Colonic mucosa (tissue), 4 donors: ENCODE measurements at regions not wholly inside any gene's neighbourhood (a gene's known extent, or its start where the extent isn't known, plus 50 kb on each side); places are given as distances from the start of the nearest gene placed in this dataset.

Experiments used
- DNase-seq: peaks from one replicate; pipeline ENCODE4 v3.0.0-alpha.2; 2020
- H3K27ac ChIP-seq: fragments of 200-600 bp; one replicate; pipeline ENCODE4 v1.8.0; 2021
- H3K27me3 ChIP-seq: fragments of 200-600 bp; one replicate; pipeline ENCODE4 v1.8.0; 2021
- H3K36me3 ChIP-seq: fragments of 200-600 bp; one replicate; pipeline ENCODE4 v1.8.0; 2021
- H3K4me1 ChIP-seq: fragments of 200-600 bp; one replicate; pipeline ENCODE4 v1.8.0; 2021; ENCODE audit warnings: mild to moderate bottlenecking
- H3K4me3 ChIP-seq: fragments of 200-600 bp; one replicate; pipeline ENCODE4 v1.8.0; 2021
- H3K9ac ChIP-seq, 2 donors: one replicate each; pipeline ENCODE4 v1.7.0; 2013; ENCODE audit warnings: control low read depth in 2 of 2, low read depth in 2 of 2, low read length in 2 of 2
- H3K9me3 ChIP-seq: fragments of 200-600 bp; one replicate; pipeline ENCODE4 v1.8.0; 2021
- CTCF ChIP-seq: fragments of 200-600 bp; IDR thresholded peaks from one replicate; pipeline ENCODE4 v1.8.0; 2022; ENCODE audit warnings: antibody characterized with exemption, mild to moderate bottlenecking
- intact Hi-C: fragments of 100-400 bp; cut with DNase I; formaldehyde crosslinking; loops from one replicate; pipeline ENCODE4 v1.14.1; 2022
- donor health status: healthy.
- donor health status: DM: no; HTN: no; CAD: no.
- donor health status: DM: no; HTN: no; CAD: no.

- no peak overlapping the region for H3K4me3 ChIP-seq
- no peaks in the 10 kb centered on the region for H3K9me3 ChIP-seq
- TF ChIP-seq CTCF = no peak
- no peaks in the 10 kb centered on the region for H3K27me3 ChIP-seq
- H3K36me3 ChIP-seq = no peaks in the 10 kb centered on the region
- H3K4me1 ChIP-seq = no peaks in the 10 kb centered on the region
- intact Hi-C loops = loop anchor here (10.0 kb wide), 1 partner anchor 383 kb away; no protein-coding TSS in a partner anchor
- no peak for DNase-seq
- H3K27ac ChIP-seq = no peak overlapping the region
- H3K9ac ChIP-seq = no peak overlapping the region
These were observed 109.1 kb upstream of the MAX start for GRCh38 chr14:65211341-65211987.

- no peak for DNase-seq
- no peak overlapping the region for H3K27ac ChIP-seq
- no peak for TF ChIP-seq CTCF
- H3K27me3 ChIP-seq = no peaks in the 10 kb centered on the region
- intact Hi-C loops = loop anchor here (10.0 kb wide), 1 partner anchor 381 kb away; no protein-coding TSS in a partner anchor
- no peaks in the 10 kb centered on the region for H3K36me3 ChIP-seq
- H3K4me1 ChIP-seq = no peaks in the 10 kb centered on the region
- no peaks in the 10 kb centered on the region for H3K9me3 ChIP-seq
- H3K9ac ChIP-seq = no peak overlapping the region
- no peak overlapping the region for H3K4me3 ChIP-seq
These were observed 111.0 kb upstream of the MAX start for GRCh38 chr14:65213316-65213715.

GRCh38 chr14:65214741-65215140 lies 112.4 kb upstream of the MAX start:
- no peaks in the 10 kb centered on the region for H3K36me3 ChIP-seq
- no peaks in the 10 kb centered on the region for H3K27me3 ChIP-seq
- H3K4me3 ChIP-seq = no peak overlapping the region
- H3K27ac ChIP-seq = no peak overlapping the region
- no peaks in the 10 kb centered on the region for H3K4me1 ChIP-seq
- no peaks in the 10 kb centered on the region for H3K9me3 ChIP-seq
- no peak overlapping the region for H3K9ac ChIP-seq
- no peak for TF ChIP-seq CTCF
- peak; percentile 68 for DNase-seq
- intact Hi-C loops = loop anchor here (10.0 kb wide), 1 partner anchor 380 kb away; no protein-coding TSS in a partner anchor

- H3K27me3 ChIP-seq = no peaks in the 10 kb centered on the region
- no peaks in the 10 kb centered on the region for H3K9me3 ChIP-seq
- intact Hi-C loops = loop anchor here (10.0 kb wide), 1 partner anchor 375 kb away; no protein-coding TSS in a partner anchor
- H3K4me3 ChIP-seq = no peak overlapping the region
- no peaks in the 10 kb centered on the region for H3K4me1 ChIP-seq
- no peak for DNase-seq
- TF ChIP-seq CTCF = no peak
- no peak overlapping the region for H3K9ac ChIP-seq
- no peaks in the 10 kb centered on the region for H3K36me3 ChIP-seq
- no peak overlapping the region for H3K27ac ChIP-seq
These were observed 117.0 kb upstream of the MAX start for GRCh38 chr14:65219353-65219752.

GRCh38 chr14:65222440-65222858 lies 120.1 kb upstream of the MAX start:
- Histone ChIP-seq H3K9me3 (no peaks in the 10 kb centered on the region), H3K27ac (no peak overlapping the region)
- DNase-seq = peak; percentile 77

More at GRCh38 chr14:65222440-65222858, 120.1 kb upstream of the MAX start:
- intact Hi-C loops = loop anchor here (5.0 kb wide), 2 partner anchors 190 to 600 kb away; partner anchors contain the start of gene FUT8
- Histone ChIP-seq H3K4me1 (no peaks in the 10 kb centered on the region), H3K9ac (no peak overlapping the region), H3K27me3 (no peaks in the 10 kb centered on the region), H3K4me3 (no peak overlapping the region), H3K36me3 (no peaks in the 10 kb centered on the region)
- peak; percentile 86 for TF ChIP-seq CTCF
